ENCODE measurements at regions not wholly inside any gene's neighbourhood (a gene's known extent, or its start where the extent isn't known, plus 50 kb on each side); places are given as distances from the start of the nearest gene placed in this dataset.

- no peak for TF ChIP-seq GATA2 (IDR thresholded peaks at IDR 0.05; ENCODE audit: low read depth, low read length)
- no peak for TF ChIP-seq GATA3 (IDR thresholded peaks at IDR 0.05; ENCODE audit: low read depth, low read length)
Observed at GRCh38 chr10:4609251-4609650, 216.8 kb upstream of the AKR1E2 start.

All from SH-SY5Y (cell line).